ENCODE measurements at regions not wholly inside any gene's neighbourhood (a gene's known extent, or its start where the extent isn't known, plus 50 kb on each side); places are given as distances from the start of the nearest gene placed in this dataset.

DNA sequence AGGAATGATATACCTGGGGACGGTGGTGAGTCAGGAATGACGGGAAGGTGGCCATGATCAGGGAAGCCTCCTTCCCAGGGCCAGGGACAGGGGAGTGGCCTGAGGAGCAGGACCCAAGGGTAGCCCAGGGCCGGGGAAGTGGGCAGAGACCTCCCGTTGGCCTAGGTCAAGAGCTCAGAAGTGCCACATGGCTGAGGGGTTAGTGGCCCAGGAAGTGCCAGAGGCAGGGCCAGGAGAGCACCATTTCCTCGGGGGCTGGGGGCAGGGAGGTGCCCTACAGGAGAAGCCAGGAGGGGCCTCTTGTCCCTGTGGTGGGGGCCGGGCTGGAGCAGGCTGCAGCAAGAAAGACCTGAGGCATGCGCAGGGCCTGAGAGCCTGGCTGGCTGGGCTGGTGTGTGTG, 152.3 kb upstream of the ZSWIM2 start:
- TF ChIP-seq, protein P1, sequence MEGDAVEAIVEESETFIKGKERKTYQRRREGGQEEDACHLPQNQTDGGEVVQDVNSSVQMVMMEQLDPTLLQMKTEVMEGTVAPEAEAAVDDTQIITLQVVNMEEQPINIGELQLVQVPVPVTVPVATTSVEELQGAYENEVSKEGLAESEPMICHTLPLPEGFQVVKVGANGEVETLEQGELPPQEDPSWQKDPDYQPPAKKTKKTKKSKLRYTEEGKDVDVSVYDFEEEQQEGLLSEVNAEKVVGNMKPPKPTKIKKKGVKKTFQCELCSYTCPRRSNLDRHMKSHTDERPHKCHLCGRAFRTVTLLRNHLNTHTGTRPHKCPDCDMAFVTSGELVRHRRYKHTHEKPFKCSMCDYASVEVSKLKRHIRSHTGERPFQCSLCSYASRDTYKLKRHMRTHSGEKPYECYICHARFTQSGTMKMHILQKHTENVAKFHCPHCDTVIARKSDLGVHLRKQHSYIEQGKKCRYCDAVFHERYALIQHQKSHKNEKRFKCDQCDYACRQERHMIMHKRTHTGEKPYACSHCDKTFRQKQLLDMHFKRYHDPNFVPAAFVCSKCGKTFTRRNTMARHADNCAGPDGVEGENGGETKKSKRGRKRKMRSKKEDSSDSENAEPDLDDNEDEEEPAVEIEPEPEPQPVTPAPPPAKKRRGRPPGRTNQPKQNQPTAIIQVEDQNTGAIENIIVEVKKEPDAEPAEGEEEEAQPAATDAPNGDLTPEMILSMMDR (conservative IDR thresholded peaks at IDR 0.05; ENCODE audit: low read depth, low read length) = no peak
- TF ChIP-seq MXI1 (IDR thresholded peaks at IDR 0.05; ENCODE audit: borderline replicate concordance, low read depth, low read length) = no peak
- TF ChIP-seq POLR2A (IDR thresholded peaks at IDR 0.05; ENCODE audit: low read depth, low read length) = no peak
- no peak for TF ChIP-seq RFX5 (IDR thresholded peaks at IDR 0.05; ENCODE audit: low read depth, low read length)
- no peak for TF ChIP-seq NFE2L2 (IDR thresholded peaks at IDR 0.05; ENCODE audit: low read depth, low read length)
- no peak for TF ChIP-seq CEBPB (IDR thresholded peaks at IDR 0.05; ENCODE audit: low read depth, low read length)
- TF ChIP-seq RCOR1 (IDR thresholded peaks at IDR 0.05; ENCODE audit: insufficient replicate concordance, low read length) = no peak
- no peak for TF ChIP-seq MAZ (IDR thresholded peaks at IDR 0.05; ENCODE audit: borderline replicate concordance, low read depth, low read length)
- TF ChIP-seq SMC3 (IDR thresholded peaks at IDR 0.05; ENCODE audit: low read depth, low read length) = no peak
- TF ChIP-seq RAD21 (IDR thresholded peaks at IDR 0.05; ENCODE audit: low read length) = no peak
